GM13977 (cell line): ENCODE measurements at regions not wholly inside any gene's neighbourhood (a gene's known extent, or its start where the extent isn't known, plus 50 kb on each side); places are given as distances from the start of the nearest gene placed in this dataset.

Source experiments
- DNase-seq: peaks from one replicate; pipeline ENCODE4 v3.0.0; 2012; ENCODE audit warnings: low spot score
- CTCF ChIP-seq: IDR thresholded peaks from 2 replicates; pipeline ENCODE4 v1.5.1; 2012; ENCODE audit warnings: mild to moderate bottlenecking, control low read depth; ENCODE audit not compliant: insufficient read depth; ENCODE audit errors: extremely low read depth, missing control alignments
- in situ Hi-C: fragments of 300-500 bp; cut with MboI; formaldehyde crosslinking; loops from one replicate; pipeline ENCODE4 v1.12.0; 2022; ENCODE audit warnings: low sequenced_read_pairs, low pct_unique_long_range_greater_than_20kb, mixed read lengths, inconsistent platforms; ENCODE audit not compliant: unreplicated experiment

GRCh38 chr10:111440501-111440900 is 363.7 kb downstream of the ADRA2A start:
- TF ChIP-seq CTCF, result no peak
- in situ Hi-C loops, result no loop called here
- DNase-seq, result no peak

GRCh38 chr10:111445667-111446066 is 368.8 kb downstream of the ADRA2A start:
- in situ Hi-C loops, result no loop called here
- no peak for TF ChIP-seq CTCF
- DNase-seq, result no peak

- no peak for DNase-seq
- TF ChIP-seq CTCF, result no peak
- in situ Hi-C loops, result no loop called here
Measured at GRCh38 chr10:111446966-111447365, 370.1 kb downstream of the ADRA2A start.

DNA sequence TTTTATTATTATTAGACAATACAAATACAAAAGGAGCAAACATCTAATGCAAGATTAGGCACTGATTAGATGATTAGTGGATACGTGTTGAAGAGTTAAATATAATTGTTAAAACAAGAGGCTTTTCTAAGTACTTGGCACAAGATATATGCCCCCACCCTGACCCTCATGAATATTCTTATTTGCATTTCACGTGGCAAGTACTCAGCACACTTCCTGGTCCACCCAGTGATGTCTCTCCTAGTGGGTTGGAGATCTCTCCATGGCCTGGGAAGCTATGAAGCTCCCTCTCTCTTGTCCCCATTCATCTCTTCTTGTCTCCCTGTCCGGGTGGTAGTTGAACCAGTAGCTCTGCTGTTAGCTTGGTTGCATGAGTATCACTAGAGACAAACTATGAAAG is 375.3 kb downstream of the ADRA2A start:
- no peak for DNase-seq
- no peak for TF ChIP-seq CTCF
- in situ Hi-C loops, result no loop called here

GRCh38 chr10:111455776-111456426 is 379.1 kb downstream of the ADRA2A start:
- in situ Hi-C loops, result no loop called here
- no peak for DNase-seq
- TF ChIP-seq CTCF, result no peak

DNA sequence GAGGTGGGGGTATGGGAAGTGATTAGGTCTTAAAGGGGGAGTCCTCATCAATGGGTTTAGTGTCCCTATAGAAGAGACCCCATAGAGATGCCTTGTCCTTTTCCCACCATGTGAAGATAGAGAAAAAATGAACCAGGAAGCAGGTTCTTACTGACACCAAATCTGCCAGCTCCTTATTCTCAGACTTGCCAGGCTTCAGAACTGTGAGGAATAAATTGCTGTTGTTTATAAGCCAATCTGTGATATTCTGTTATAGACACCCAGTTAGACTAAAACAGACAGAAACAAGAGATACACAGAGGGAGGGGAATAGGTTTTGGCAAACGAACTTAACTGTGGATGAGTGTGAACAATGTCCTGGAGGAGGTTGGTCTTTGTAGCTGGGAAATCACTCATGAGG is 381.4 kb downstream of the ADRA2A start:
- no peak for TF ChIP-seq CTCF
- DNase-seq, result no peak
- in situ Hi-C loops, result no loop called here

GRCh38 chr10:111459967-111460366 is 383.1 kb downstream of the ADRA2A start:
- in situ Hi-C loops, result no loop called here
- TF ChIP-seq CTCF, result no peak
- no peak for DNase-seq
